ENCODE measurements at regions not wholly inside any gene's neighbourhood (a gene's known extent, or its start where the extent isn't known, plus 50 kb on each side); places are given as distances from the start of the nearest gene placed in this dataset.

DNA sequence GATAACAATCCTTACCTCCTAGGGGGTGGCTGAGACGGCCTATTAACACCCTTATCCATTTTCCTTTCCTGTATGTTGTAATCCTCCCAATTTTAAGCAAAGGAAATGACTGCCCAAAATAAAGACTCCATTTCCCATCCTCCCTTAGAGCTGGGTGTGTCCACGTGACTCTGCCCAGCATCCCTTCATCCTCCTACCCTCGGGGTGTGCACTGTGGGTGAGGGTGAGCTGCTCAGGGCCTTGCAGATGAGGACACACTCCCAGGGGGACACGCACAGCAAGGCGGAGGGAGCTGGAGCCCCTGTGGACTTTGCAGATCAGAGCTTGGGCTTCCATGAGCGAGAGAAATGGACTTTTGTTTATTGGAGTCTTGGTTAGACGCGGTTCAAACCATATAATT lies 186.8 kb downstream of the IRF8 start:
- no peak for TF ChIP-seq CTCF (conservative IDR thresholded peaks at IDR 0.05)
- no peak for TF ChIP-seq EZH2 (IDR thresholded peaks at IDR 0.05; ENCODE audit: low read depth)

Measured in PC-9 (cell line).